ENCODE measurements at regions not wholly inside any gene's neighbourhood (a gene's known extent, or its start where the extent isn't known, plus 50 kb on each side); places are given as distances from the start of the nearest gene placed in this dataset.

DNA sequence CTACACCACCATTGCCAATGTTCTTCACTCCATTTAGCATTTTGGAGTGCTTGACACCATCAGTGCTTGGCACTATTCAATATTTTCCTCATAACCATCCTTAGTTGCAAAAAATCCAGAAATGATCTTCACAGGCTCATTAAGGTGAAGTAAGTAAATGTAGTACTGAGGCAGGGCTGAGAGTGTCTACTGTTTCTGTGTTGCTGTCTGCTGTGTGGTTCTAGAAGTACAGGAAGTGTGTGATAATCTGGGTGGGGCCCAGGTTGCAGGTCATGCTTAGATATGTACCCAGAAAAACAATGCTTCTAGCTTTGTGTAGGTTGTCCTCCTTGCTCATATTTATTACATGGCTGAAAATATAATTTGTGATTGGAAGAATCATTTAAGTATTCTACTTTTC is 411.8 kb upstream of the CCDC179 start:
- no peaks in the 10 kb centered on the region for H3K9me3 ChIP-seq (ENCODE audit: control insufficient read depth, low read depth, low read length)
- DNase-seq (ENCODE audit: low read depth, low spot score) = no peak
- no peak overlapping the region for H2AFZ ChIP-seq (ENCODE audit: control insufficient read depth, low read length)
- dilution Hi-C loops (cut with MboI; ENCODE audit: extremely low pct_ligation_motif_present, low sequenced_read_pairs) = no loop called here
- FAIRE-seq = no peak
- no peak overlapping the region for H3K4me2 ChIP-seq (ENCODE audit: control insufficient read depth, extremely low read depth, insufficient read depth, low read depth, low read length)
- no peak overlapping the region for H3K4me3 ChIP-seq (ENCODE audit: control insufficient read depth in 2 of 3, extremely low read depth in 1 of 3, insufficient read depth in 2 of 3, low read depth in 1 of 3, low read length in 3 of 3)
- H3K27me3 ChIP-seq (ENCODE audit: control insufficient read depth, extremely low read depth, insufficient read depth, low read length) = no peaks in the 10 kb centered on the region
- no peaks in the 10 kb centered on the region for H3K79me2 ChIP-seq (ENCODE audit: control insufficient read depth, insufficient read depth, low read length)
- no peak overlapping the region for H3K27ac ChIP-seq (ENCODE audit: control insufficient read depth, insufficient read depth, low read length)
- H3K4me1 ChIP-seq (ENCODE audit: control insufficient read depth, extremely low read depth, insufficient read depth, low read length) = no peaks in the 10 kb centered on the region
- no peak for TF ChIP-seq EZH2 (IDR thresholded peaks at IDR 0.05; ENCODE audit: low read length)
- TF ChIP-seq, protein P1, sequence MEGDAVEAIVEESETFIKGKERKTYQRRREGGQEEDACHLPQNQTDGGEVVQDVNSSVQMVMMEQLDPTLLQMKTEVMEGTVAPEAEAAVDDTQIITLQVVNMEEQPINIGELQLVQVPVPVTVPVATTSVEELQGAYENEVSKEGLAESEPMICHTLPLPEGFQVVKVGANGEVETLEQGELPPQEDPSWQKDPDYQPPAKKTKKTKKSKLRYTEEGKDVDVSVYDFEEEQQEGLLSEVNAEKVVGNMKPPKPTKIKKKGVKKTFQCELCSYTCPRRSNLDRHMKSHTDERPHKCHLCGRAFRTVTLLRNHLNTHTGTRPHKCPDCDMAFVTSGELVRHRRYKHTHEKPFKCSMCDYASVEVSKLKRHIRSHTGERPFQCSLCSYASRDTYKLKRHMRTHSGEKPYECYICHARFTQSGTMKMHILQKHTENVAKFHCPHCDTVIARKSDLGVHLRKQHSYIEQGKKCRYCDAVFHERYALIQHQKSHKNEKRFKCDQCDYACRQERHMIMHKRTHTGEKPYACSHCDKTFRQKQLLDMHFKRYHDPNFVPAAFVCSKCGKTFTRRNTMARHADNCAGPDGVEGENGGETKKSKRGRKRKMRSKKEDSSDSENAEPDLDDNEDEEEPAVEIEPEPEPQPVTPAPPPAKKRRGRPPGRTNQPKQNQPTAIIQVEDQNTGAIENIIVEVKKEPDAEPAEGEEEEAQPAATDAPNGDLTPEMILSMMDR (optimal IDR thresholded peaks at IDR 0.05 in 1 of 3, IDR thresholded peaks at IDR 0.05 in 1 of 3, conservative IDR thresholded peaks at IDR 0.05 in 1 of 3; ENCODE audit: extremely low read depth in 1 of 3, insufficient read depth in 2 of 3, low read length in 3 of 3) = no peak
- H3K36me3 ChIP-seq (ENCODE audit: control insufficient read depth in 2 of 2, extremely low read depth in 1 of 2, insufficient read depth in 2 of 2, low read length in 2 of 2) = no peaks in the 10 kb centered on the region
- H4K20me1 ChIP-seq (ENCODE audit: control insufficient read depth, extremely low read depth, insufficient read depth, low read length) = no peaks in the 10 kb centered on the region
- no peak overlapping the region for H3K9ac ChIP-seq (ENCODE audit: control insufficient read depth, extremely low read depth, insufficient read depth, low read length)
- H3K9me1 ChIP-seq (ENCODE audit: control insufficient read depth, extremely low read depth, insufficient read depth, low read length) = no peaks in the 10 kb centered on the region

DNA sequence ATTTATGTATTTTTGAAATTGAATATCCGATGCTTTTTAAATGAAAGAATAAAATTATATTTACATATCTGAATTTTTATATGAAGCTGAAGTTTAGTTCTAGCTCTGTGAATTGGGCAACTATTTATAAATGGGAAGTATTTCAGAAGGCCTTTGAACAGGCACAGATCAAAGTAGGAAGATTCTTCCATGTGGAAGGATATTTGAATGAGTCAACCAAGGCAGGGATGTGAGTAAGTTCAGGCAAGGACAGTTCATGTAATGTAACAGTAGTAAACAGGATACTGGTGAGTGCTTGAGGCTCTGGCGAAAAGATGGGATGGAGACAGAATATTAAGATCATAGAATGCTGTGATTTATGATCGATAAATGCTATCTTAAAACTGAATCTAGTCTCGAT is 417.8 kb upstream of the CCDC179 start:
- Histone ChIP-seq H3K36me3 (ENCODE audit: control insufficient read depth in 2 of 2, extremely low read depth in 1 of 2, insufficient read depth in 2 of 2, low read length in 2 of 2) (no peaks in the 10 kb centered on the region), H3K9me3 (ENCODE audit: control insufficient read depth, low read depth, low read length) (no peaks in the 10 kb centered on the region), H3K9me1 (ENCODE audit: control insufficient read depth, extremely low read depth, insufficient read depth, low read length) (no peaks in the 10 kb centered on the region), H2AFZ (ENCODE audit: control insufficient read depth, low read length) (no peak overlapping the region), H3K4me2 (ENCODE audit: control insufficient read depth, extremely low read depth, insufficient read depth, low read depth, low read length) (no peak overlapping the region), H3K4me1 (ENCODE audit: control insufficient read depth, extremely low read depth, insufficient read depth, low read length) (no peaks in the 10 kb centered on the region), H3K79me2 (ENCODE audit: control insufficient read depth, insufficient read depth, low read length) (no peaks in the 10 kb centered on the region), H4K20me1 (ENCODE audit: control insufficient read depth, extremely low read depth, insufficient read depth, low read length) (no peaks in the 10 kb centered on the region), H3K27me3 (ENCODE audit: control insufficient read depth, extremely low read depth, insufficient read depth, low read length) (no peaks in the 10 kb centered on the region), H3K27ac (ENCODE audit: control insufficient read depth, insufficient read depth, low read length) (no peak overlapping the region), H3K4me3 (ENCODE audit: control insufficient read depth in 2 of 3, extremely low read depth in 1 of 3, insufficient read depth in 2 of 3, low read depth in 1 of 3, low read length in 3 of 3) (no peak overlapping the region), H3K9ac (ENCODE audit: control insufficient read depth, extremely low read depth, insufficient read depth, low read length) (no peak overlapping the region)
- dilution Hi-C loops (cut with MboI; ENCODE audit: extremely low pct_ligation_motif_present, low sequenced_read_pairs) = no loop called here
- FAIRE-seq (no peak), DNase-seq (ENCODE audit: low read depth, low spot score) (no peak)
- TF ChIP-seq, protein P1 (optimal IDR thresholded peaks at IDR 0.05 in 1 of 3, IDR thresholded peaks at IDR 0.05 in 1 of 3, conservative IDR thresholded peaks at IDR 0.05 in 1 of 3; ENCODE audit: extremely low read depth in 1 of 3, insufficient read depth in 2 of 3, low read length in 3 of 3) = no peak
- TF ChIP-seq EZH2 (IDR thresholded peaks at IDR 0.05; ENCODE audit: low read length) = no peak
